ENCODE measurements at regions not wholly inside any gene's neighbourhood (a gene's known extent, or its start where the extent isn't known, plus 50 kb on each side); places are given as distances from the start of the nearest gene placed in this dataset.
"Not testable (repeated sequence)": the region's sequence is repeated elsewhere in the genome, so short reads cannot be mapped to it uniquely, and the experiment has no call there.

DNA sequence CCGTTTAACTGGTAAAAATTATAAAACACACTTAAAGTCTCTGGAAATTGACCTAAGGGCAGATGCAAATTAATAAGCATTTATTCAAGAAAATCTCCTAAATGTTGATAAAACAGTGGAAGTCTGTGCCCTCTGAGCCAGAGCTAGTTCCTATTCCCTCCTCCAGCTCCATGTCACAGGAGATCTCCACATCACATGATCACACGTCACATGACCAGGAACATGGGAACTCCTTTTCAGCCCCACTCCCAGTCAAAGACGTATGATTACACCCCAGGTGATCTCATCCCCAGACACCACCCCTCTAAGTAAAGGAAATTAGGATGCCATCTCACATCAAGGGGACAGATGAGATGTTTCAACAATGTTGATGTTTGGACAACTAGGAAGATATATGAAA, 237.7 kb upstream of the FRG1 start:
- TF ChIP-seq, protein P1, sequence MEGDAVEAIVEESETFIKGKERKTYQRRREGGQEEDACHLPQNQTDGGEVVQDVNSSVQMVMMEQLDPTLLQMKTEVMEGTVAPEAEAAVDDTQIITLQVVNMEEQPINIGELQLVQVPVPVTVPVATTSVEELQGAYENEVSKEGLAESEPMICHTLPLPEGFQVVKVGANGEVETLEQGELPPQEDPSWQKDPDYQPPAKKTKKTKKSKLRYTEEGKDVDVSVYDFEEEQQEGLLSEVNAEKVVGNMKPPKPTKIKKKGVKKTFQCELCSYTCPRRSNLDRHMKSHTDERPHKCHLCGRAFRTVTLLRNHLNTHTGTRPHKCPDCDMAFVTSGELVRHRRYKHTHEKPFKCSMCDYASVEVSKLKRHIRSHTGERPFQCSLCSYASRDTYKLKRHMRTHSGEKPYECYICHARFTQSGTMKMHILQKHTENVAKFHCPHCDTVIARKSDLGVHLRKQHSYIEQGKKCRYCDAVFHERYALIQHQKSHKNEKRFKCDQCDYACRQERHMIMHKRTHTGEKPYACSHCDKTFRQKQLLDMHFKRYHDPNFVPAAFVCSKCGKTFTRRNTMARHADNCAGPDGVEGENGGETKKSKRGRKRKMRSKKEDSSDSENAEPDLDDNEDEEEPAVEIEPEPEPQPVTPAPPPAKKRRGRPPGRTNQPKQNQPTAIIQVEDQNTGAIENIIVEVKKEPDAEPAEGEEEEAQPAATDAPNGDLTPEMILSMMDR (conservative IDR thresholded peaks at IDR 0.05; ENCODE audit: low read depth, low read length) = not testable (repeated sequence)
- TF ChIP-seq EZH2phosphoT487 (IDR thresholded peaks at IDR 0.05; ENCODE audit: borderline replicate concordance, low read length); EZH2 (IDR thresholded peaks at IDR 0.05; ENCODE audit: low read length, unreplicated experiment): not testable (repeated sequence)

Measured in PC-3 (cell line).